Muscle of arm (tissue), 1 donor: ENCODE measurements at regions not wholly inside any gene's neighbourhood (a gene's known extent, or its start where the extent isn't known, plus 50 kb on each side); places are given as distances from the start of the nearest gene placed in this dataset.

ENCODE experiments used
- DNase-seq: peaks from one replicate; pipeline ENCODE4 v3.0.0-alpha.2; 2013

- no peak for DNase-seq
Measured at GRCh38 chr2:188851311-188851710, 122.9 kb upstream of the COL3A1 start.

- DNase-seq: no peak
Measured at GRCh38 chr2:188851826-188852225, 122.3 kb upstream of the COL3A1 start.

GRCh38 chr2:188852772-188853171 is 121.4 kb upstream of the COL3A1 start:
- DNase-seq: no peak

- peak; percentile 76 for DNase-seq
Measured at GRCh38 chr2:188853307-188853706, 120.9 kb upstream of the COL3A1 start.

- DNase-seq: no peak
Measured at GRCh38 chr2:188865681-188866080, 108.5 kb upstream of the COL3A1 start.

- DNase-seq: no peak
Measured at GRCh38 chr2:188869550-188869949, 104.6 kb upstream of the COL3A1 start.

GRCh38 chr2:188870289-188870688 is 103.9 kb upstream of the COL3A1 start:
- DNase-seq: no peak

- DNase-seq: no peak
Measured at GRCh38 chr2:188875104-188875503, 99.1 kb upstream of the COL3A1 start.

GRCh38 chr2:188878716-188879115 is 95.5 kb upstream of the COL3A1 start:
- DNase-seq: peak; percentile 58

- DNase-seq: no peak
Measured at GRCh38 chr2:188880740-188881139, 93.4 kb upstream of the COL3A1 start.

GRCh38 chr2:188881434-188881833 is 92.7 kb upstream of the COL3A1 start:
- DNase-seq: no peak

GRCh38 chr2:188884046-188884445 is 90.1 kb upstream of the COL3A1 start:
- DNase-seq: no peak

GRCh38 chr2:188884517-188884916 is 89.7 kb upstream of the COL3A1 start:
- DNase-seq: no peak

GRCh38 chr2:188889187-188889586 is 85.0 kb upstream of the COL3A1 start:
- DNase-seq: no peak

GRCh38 chr2:188890755-188891154 is 83.4 kb upstream of the COL3A1 start:
- DNase-seq: no peak

GRCh38 chr2:188892636-188893035 is 81.5 kb upstream of the COL3A1 start:
- peak; percentile 76 for DNase-seq

GRCh38 chr2:188893972-188894371 is 80.2 kb upstream of the COL3A1 start:
- DNase-seq: peak; percentile 68

GRCh38 chr2:188894979-188895378 is 79.2 kb upstream of the COL3A1 start:
- no peak for DNase-seq

- DNase-seq: peak; percentile 86
Measured at GRCh38 chr2:188897096-188897495, 77.1 kb upstream of the COL3A1 start.

- no peak for DNase-seq
Measured at GRCh38 chr2:188898261-188898660, 75.9 kb upstream of the COL3A1 start.

GRCh38 chr2:188902901-188903491 is 71.2 kb upstream of the COL3A1 start:
- no peak for DNase-seq

GRCh38 chr2:188903740-188904139 is 70.4 kb upstream of the COL3A1 start:
- DNase-seq: no peak

GRCh38 chr2:188909036-188909435 is 65.1 kb upstream of the COL3A1 start:
- no peak for DNase-seq

GRCh38 chr2:188916736-188917135 is 57.4 kb upstream of the COL3A1 start:
- no peak for DNase-seq

GRCh38 chr2:188917632-188918031 is 56.5 kb upstream of the COL3A1 start:
- DNase-seq: no peak
